GM19035 (cell line): ENCODE measurements at regions not wholly inside any gene's neighbourhood (a gene's known extent, or its start where the extent isn't known, plus 50 kb on each side); places are given as distances from the start of the nearest gene placed in this dataset.

Experiments used
- ATAC-seq: cut with Tn5 transposase; IDR thresholded peaks from one replicate; pipeline ENCODE4 v1.9.1; 2021; ENCODE audit not compliant: unreplicated experiment

DNA sequence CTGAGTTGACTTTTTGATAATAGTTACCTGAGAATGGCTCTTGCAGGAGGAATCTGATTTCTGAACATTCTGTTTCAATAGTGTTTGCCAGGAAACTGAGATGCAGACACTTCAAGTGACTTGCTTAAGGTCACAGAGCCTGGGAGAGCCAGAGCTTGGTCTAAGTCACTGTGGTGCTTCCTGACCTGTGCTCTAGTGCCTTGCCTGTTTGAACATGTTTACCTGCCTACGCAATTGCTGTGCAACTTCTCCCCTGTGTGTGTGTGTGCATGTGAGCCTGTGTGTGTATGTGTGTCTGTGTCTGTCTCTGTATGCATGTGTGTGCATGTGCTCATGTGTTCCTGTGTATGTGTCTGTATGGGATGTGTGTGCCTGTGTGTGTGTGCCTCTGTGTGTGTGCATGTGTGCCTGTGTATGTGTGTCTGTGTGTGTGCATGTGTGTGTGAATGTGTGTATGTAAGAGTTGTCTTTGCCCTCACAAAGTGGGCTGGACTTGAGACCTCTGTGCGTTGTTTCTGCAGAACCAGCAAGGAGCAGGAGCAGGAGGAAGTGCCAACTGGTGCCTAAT, 185.8 kb downstream of the GADD45G start:
- ATAC-seq = no peak

GRCh38 chr9:89791754-89792153, 186.9 kb downstream of the GADD45G start:
- ATAC-seq = no peak

DNA sequence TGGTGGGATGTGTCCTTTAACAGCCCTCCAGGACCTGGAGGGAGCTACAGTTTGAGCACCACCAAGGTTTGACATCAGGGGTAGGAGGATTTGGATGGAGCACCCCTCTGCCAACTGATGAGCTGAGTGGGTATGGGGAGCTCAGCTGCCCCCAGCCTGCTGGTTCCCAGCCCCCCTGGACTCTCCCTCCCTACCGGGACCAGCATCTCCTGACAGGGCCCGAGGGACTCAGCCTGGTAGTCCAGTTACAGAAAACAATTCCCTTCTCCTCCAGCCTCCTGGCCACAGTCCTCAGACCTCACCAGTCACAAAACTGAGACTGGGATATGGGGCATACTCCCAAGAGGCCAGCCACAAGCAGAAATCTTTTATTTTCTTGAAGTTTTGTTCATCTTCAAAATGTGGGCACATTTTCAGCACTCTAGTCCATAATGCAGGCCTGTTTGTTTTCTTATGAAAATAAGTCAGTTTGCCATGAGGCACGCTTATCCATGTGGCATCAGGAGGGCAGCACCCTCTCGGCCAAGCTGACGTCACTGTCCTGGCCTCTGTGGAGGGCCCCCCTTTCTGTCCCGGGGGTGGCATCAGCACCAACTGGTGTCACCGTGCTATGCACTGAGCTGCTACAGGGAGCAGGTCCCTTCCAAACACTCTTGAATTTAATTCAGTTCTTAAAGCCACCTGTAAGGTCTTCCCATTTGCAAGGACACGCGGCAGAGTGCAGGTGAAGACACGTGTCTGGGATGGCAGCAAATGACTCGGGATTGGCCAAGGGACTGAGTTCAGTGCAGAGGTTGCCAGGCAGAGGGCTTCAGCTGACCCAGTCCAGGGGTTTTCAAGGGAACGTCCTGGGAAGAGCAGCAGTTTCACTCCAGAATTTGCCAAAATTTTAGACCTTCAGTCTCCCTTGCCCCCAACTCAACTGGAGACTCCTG, 187.6 kb downstream of the GADD45G start:
- no peak for ATAC-seq

DNA sequence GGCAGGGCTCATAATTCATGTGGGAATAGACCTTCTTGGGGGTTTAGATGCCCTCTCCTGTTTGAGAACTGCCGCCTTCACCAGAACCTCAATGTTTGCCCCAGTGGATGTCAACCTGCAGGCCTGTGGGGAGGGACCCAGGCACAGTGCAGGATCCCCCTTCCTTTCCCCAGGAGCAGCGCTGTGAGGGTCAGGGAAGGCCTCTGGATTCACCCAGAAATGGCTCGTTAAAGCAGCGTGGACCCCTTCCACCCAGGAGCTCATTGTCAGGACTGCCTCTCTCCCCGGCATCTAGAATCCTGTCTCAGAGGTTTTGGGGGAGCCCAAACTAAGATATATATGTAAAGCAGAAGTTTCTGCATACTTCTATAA, 188.3 kb downstream of the GADD45G start:
- ATAC-seq = no peak

DNA sequence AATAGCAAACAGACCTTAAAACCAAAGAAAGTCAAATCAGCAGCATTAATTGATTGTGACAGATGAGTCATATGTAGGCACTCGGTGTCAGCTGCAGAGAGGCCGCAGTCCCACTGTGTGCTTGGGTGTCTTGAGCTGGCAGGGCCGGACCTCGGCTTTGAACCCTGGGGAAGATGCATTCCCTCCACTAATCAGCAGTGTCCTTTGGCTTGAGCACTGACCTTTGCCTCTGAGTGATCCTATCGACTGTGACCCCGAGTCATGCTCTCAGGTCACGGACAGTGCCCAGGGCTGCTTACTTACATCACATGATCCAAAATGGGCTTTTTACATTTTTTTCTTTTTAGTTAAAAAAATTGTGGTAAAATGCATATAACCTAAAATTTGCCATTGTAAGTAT, 188.7 kb downstream of the GADD45G start:
- no peak for ATAC-seq

DNA sequence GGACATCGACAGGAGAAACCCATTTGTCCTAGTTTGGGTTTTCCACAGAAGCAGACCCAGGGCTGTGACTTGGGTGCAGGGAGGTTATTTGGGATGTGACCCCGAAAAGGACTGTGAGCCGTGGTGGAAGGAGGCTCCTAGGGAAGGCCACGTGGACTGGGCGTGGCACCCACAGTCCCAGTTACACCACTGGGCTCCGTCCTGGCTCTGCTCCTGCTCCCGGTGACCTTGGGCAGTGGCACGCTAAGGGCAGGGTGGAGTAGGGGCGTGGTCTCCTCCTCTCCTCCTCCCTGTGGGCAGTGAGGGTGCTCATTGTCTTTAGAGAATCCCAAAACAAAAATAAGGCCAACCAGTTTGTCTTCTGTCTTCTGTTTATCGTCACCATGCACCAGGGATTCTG, 190.1 kb downstream of the GADD45G start:
- no peak for ATAC-seq

- no peak for ATAC-seq
Observed at GRCh38 chr9:89795538-89796195, 190.9 kb downstream of the GADD45G start.

DNA sequence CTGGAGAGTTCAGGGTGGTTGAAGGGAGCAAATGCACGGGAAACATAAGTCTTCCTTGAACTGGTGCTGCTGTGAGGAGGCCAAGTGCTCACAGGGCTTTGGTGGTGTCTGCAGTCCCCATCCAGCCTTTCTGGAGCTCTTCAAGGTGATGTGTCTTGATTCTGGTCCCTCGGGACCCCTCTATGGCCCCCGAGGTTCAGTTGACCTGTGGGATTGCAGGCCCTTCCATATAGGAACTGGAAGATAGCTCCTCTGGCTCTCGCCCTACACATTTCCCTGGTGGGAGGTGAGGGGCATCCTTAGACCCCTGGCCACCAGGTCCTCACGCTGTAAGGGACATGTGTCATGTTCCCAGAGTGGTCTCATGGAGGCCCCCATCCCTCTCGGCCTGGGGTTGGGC, 191.8 kb downstream of the GADD45G start:
- ATAC-seq = no peak

- ATAC-seq = no peak
Observed at GRCh38 chr9:89797255-89797654, 192.4 kb downstream of the GADD45G start.

DNA sequence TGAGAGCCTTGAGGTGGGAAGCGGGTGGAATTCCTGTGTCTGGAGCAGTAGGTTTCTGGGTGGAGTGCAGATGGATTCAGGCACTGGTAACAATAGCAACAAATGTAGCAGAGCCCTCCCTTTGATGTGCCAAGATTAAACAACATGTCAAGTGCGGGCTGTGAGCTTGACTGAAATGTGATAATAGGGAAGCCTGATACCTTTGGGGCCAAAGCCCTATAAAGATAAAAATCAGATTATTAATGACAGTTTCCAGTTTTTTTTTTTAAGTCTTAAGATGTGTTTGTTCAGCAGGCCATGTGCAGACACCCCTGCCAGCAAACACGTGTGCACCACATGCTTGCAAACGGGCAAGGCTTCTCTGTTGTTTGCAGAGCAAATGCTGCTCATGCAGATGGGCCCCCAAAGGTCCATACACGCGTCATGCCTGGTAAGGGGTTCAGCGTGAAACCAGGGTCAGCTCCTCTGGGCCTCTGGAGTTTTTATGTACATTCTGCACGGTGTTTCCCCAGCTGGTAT, 193.2 kb downstream of the GADD45G start:
- ATAC-seq = no peak

- no peak for ATAC-seq
Observed at GRCh38 chr9:89798547-89799120, 193.8 kb downstream of the GADD45G start.

DNA sequence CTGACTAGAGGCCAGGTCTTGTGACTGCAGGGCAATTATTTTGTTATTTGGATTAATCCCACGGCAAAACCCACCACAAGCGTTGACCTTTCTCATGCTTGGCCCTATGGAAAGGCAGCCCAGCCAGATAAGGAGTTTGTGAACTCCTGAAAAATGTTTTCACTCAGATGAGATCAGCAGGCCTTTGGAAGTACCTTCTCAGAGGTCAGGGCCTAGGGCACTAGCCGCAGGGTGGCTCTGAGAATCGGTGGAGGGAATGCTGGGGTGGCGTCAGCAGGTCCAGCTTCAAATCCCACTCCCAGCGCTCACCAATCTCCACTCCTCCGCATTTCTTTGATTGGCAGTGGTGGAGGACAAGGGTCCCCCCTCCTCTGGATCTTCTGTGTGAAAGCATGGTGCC, 194.4 kb downstream of the GADD45G start:
- ATAC-seq = no peak

DNA sequence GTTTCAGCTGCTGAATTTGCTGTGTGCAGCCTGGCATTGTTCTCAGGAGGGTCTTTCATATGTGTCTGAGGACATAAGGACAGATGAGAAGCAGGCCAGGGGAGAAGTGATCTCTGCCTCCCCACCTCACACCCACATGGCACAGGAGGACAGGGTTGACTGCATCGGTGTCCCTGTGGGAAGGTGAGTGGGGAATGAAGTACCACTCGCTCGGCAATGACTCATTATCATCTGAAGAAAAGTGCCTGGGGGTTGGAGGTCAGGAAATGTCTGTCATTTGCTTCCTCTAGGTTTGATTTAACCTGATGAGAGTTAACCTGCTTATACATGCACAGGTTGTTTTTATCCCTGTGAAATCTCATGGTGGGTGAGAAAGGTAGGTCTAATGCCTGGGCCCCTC, 195.0 kb downstream of the GADD45G start:
- no peak for ATAC-seq

- ATAC-seq = no peak
Observed at GRCh38 chr9:89801341-89801740, 196.5 kb downstream of the GADD45G start.

- ATAC-seq = no peak
Observed at GRCh38 chr9:89801742-89802670, 197.2 kb downstream of the GADD45G start.

DNA sequence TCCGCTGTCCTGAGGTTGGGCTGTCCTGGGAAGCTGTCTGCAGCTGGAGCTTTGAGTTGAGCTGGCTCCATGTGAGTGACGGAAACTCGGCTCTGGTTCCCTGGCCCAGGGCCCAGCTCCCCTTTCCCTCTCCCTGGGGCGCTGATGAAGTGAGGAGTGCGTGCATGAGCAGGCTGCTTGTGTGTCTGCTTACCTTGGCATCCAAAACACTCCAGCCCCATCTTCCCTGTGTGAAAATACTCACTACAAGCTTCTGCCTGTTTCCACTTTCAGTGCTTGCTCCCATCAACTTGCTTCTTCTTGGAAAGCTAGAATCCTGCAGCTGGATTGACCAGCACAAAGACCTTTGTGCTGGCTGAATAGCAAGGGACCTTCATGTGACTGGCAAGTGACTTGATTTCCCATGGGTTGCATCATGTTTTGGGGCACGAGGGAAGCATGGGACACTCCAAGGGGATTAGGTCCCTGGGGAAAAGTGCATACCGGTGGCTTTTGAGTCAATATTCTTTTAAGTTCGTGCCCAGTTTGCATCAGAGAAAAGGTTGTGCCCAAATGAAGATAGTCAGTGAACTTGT, 198.1 kb downstream of the GADD45G start:
- ATAC-seq = no peak

DNA sequence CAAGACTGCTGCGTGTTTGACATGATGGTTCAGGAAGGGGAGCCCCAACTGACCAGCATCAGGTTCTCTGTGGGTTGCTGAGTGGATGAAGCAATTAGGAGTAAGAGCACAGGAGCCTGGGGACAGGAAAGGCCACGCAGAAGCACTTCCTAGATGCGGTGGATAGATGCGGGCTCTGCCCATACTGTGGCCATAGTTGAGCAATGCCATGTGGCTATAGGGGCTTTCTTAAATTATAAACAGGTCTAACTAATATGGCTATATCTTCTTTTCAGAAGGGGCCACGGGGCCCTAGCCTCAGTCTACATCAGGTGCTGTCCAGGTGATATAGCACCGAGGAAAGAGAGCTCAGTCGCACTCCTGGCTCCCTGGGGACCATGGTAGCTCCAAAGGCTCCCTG, 198.6 kb downstream of the GADD45G start:
- no peak for ATAC-seq

- ATAC-seq = no peak
Observed at GRCh38 chr9:89804766-89805531, 200.1 kb downstream of the GADD45G start.

- no peak for ATAC-seq
Observed at GRCh38 chr9:89805571-89806292, 200.9 kb downstream of the GADD45G start.
